Brain microvascular endothelial cell (primary cell): ENCODE measurements at regions not wholly inside any gene's neighbourhood (a gene's known extent, or its start where the extent isn't known, plus 50 kb on each side); places are given as distances from the start of the nearest gene placed in this dataset.
"Not testable (repeated sequence)": the region's sequence is repeated elsewhere in the genome, so short reads cannot be mapped to it uniquely, and the experiment has no call there.

Experiments
- DNase-seq: peaks from one replicate; pipeline ENCODE4 v3.0.0-alpha.2; 2020
- H3K27ac ChIP-seq: fragments of 250-450 bp; sonication (Bioruptor Pico); 2 replicates; pipeline ENCODE4 v1.5.1; 2020; ENCODE audit warnings: mild to moderate bottlenecking, moderate library complexity
- H3K27me3 ChIP-seq: fragments of 250-450 bp; sonication (Bioruptor Pico); replicated peaks from 2 replicates; pipeline ENCODE4 v1.5.1; 2020; ENCODE audit warnings: mild to moderate bottlenecking
- H3K36me3 ChIP-seq: fragments of 250-450 bp; sonication (Bioruptor Pico); replicated peaks from 2 replicates; pipeline ENCODE4 v1.5.1; 2020; ENCODE audit warnings: mild to moderate bottlenecking
- H3K4me3 ChIP-seq: 2 replicates; pipeline ENCODE4 v1.5.1; 2011; ENCODE audit warnings: low read depth, mild to moderate bottlenecking, control low read depth, low read length, moderate library complexity
- CTCF ChIP-seq: IDR thresholded peaks from 2 replicates; pipeline ENCODE4 v1.5.1; 2011; ENCODE audit warnings: low read depth, mild to moderate bottlenecking, moderate library complexity, low read length, control low read depth, inconsistent platforms; ENCODE audit errors: missing control alignments
- in situ Hi-C: cut with HindIII; loops from 2 replicates; pipeline ENCODE4 v1.10.0; 2017; ENCODE audit warnings: low sequenced_read_pairs, low pct_ligation_motif_present

- Histone ChIP-seq H3K27me3 (no peaks in the 10 kb centered on the region), H3K36me3 (no peaks in the 10 kb centered on the region), H3K4me3 (no peak overlapping the region), H3K27ac (peak overlapping the region; percentile 96)
- peak; percentile 56 for TF ChIP-seq CTCF
- peak; percentile 99 for DNase-seq
- in situ Hi-C loops = no loop called here
These were observed 87.3 kb downstream of the ACAA2 start for GRCh38 chr18:49725809-49726674.

- in situ Hi-C loops = no loop called here
- peak; percentile 41 for DNase-seq
These were observed 89.6 kb downstream of the ACAA2 start for GRCh38 chr18:49723648-49724180.

GRCh38 chr18:49722477-49722876, 90.9 kb downstream of the ACAA2 start:
- no peak overlapping the region for H3K4me3 ChIP-seq
- H3K36me3 ChIP-seq = no peaks in the 10 kb centered on the region
- no peak for DNase-seq
- no peak for TF ChIP-seq CTCF
- H3K27ac ChIP-seq = no peak overlapping the region
- no peaks in the 10 kb centered on the region for H3K27me3 ChIP-seq
- in situ Hi-C loops = no loop called here

More at GRCh38 chr18:49723648-49724180, 89.6 kb downstream of the ACAA2 start:
- Histone ChIP-seq H3K27me3 (no peaks in the 10 kb centered on the region), H3K4me3 (no peak overlapping the region), H3K36me3 (no peaks in the 10 kb centered on the region), H3K27ac (no peak overlapping the region)
- no peak for TF ChIP-seq CTCF

GRCh38 chr18:49721981-49722380, 91.4 kb downstream of the ACAA2 start:
- H3K4me3 ChIP-seq = no peak overlapping the region
- no peak for DNase-seq
- in situ Hi-C loops = no loop called here
- H3K27me3 ChIP-seq = no peaks in the 10 kb centered on the region
- no peaks in the 10 kb centered on the region for H3K36me3 ChIP-seq
- TF ChIP-seq CTCF = no peak
- H3K27ac ChIP-seq = no peak overlapping the region

- H3K36me3 ChIP-seq, H3K27ac ChIP-seq, in situ Hi-C loops, H3K4me3 ChIP-seq, H3K27me3 ChIP-seq, DNase-seq: not testable (repeated sequence)
These were observed 92.4 kb downstream of the ACAA2 start for GRCh38 chr18:49720944-49721343.

- no peaks in the 10 kb centered on the region for H3K27me3 ChIP-seq
- H3K4me3 ChIP-seq = no peak overlapping the region
- no peak overlapping the region for H3K27ac ChIP-seq
- no peak for DNase-seq
- H3K36me3 ChIP-seq = no peaks in the 10 kb centered on the region
- in situ Hi-C loops = no loop called here
- no peak for TF ChIP-seq CTCF
These were observed 95.7 kb downstream of the ACAA2 start for GRCh38 chr18:49717617-49718016.
